GM20431 (cell line): ENCODE measurements at regions not wholly inside any gene's neighbourhood (a gene's known extent, or its start where the extent isn't known, plus 50 kb on each side); places are given as distances from the start of the nearest gene placed in this dataset.

Experiments used
- in situ Hi-C: fragments of 300-500 bp; cut with MseI, MboI; formaldehyde crosslinking; loops from one replicate; pipeline ENCODE4 v1.15.0; 2020; ENCODE audit warnings: low sequenced_read_pairs; ENCODE audit not compliant: unreplicated experiment

DNA sequence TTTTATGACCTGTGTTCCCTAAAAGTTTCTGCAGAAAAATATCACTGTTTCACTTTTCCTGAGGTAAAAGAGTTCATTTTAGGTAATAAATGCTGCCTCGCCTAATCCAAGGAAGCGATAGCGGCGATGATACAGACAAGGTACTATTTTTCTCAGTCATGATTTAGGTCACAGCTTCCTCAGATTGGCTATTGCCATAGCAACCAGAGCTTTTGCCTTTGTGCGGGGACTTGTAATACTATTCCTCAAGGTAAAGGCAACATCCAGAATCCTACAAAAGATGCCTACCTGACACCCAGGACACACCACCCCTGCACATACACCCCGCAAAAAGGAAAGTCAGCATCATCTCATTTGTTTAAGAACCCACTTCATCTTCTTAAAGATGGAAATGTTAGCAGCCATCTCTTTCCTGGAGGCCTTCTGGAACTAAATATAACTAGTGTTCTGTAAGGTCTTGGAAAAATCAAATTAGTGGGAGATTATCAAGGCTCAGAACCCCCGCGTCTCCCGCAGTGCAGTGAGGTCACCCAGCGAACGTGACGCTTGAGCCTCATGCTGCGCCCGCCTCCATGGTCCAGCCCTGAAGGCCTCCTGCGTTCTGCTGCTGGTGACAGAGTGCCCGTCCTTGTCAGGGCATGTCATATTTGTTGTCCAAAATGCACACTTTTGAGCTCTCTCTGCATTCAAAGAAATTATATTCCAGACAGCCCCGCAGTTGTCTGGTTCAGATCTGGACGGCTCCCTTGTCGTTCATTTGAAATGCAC is 402.0 kb upstream of the RNF32 start:
- in situ Hi-C loops: no loop called here

DNA sequence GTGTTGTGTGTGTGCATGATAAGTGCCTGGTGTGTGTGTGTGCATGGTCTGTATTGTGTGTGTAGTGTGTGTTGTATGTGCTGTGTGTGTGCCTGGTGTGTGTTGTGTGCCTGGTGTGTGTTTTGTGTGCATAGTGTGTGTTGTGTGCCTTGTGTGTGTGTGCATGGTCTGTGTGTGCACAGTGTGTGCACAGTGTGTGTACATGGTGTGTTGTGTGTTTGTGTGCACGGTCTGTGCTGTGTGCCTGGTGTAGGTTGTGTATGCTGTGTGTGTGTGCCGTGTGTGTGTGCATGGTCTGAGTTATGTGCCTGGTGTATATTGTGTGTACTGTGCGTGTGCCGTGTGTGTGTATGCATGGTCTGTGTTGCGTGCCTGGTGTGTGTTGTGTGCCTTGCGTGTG is 403.0 kb upstream of the RNF32 start:
- in situ Hi-C loops: no loop called here

DNA sequence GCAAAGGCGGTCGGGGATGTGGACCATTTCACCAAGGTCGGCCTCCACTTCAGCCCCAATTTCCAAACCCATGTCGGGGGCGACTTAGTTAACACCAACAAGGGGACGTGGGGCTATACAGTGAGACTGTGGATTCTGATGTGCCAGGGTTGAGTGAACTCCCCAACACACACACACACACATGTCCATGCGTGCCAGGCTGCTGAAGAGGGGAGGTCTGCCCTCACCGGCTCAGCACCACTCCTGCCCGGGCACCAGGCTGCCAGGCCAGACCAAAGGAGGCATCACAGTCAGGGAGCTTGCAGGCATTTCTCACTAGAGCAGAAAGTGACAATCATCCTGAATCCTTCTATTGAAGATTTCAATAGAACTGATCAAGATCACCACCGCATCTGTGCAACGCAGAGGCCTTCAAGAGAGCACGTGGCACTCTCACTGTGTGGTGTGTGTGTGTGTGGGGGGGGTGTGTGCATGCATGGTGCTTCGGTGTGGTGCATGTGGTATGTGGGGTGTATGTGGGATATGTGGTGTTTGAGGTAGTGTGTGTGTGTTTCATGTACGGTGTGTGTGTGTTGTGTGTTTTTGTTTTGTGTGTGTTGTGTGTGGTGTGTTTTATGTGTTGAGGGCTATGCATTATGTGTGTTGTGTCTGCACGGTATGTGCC is 403.5 kb upstream of the RNF32 start:
- in situ Hi-C loops: no loop called here

DNA sequence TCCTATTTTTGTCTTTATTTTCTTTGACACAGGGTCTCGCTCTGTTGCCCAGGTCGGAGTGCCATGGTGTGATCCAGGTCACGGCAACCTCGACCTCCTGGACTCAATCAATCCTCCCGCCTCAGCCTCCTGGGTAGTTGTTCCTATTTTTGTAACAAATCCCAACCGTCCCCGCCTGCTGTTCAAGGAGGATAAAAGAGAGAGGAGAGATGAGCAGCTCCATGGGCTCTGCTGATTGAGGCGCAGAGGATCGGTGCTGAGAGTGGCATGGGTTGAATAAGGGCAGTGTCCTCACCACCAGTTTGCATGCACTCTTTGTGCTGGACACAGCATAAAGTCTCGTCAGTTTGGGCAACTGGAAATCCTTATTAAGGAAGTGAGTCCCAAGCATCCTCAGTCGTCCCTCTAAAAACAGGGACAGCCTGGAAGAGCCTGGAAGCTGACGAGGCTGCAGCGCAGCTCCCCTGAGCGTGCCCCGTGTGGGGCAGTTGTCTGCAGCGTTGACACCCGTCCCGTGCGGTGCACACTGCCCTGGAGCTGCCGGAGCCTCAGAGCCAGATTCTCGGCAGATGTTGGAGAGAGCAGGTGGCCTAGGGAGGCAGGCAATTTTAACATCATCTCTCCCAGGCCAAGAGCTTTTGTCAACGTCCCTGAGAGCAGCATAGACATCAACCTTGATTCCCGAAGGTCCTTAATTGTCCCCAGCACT is 404.2 kb upstream of the RNF32 start:
- in situ Hi-C loops: no loop called here

DNA sequence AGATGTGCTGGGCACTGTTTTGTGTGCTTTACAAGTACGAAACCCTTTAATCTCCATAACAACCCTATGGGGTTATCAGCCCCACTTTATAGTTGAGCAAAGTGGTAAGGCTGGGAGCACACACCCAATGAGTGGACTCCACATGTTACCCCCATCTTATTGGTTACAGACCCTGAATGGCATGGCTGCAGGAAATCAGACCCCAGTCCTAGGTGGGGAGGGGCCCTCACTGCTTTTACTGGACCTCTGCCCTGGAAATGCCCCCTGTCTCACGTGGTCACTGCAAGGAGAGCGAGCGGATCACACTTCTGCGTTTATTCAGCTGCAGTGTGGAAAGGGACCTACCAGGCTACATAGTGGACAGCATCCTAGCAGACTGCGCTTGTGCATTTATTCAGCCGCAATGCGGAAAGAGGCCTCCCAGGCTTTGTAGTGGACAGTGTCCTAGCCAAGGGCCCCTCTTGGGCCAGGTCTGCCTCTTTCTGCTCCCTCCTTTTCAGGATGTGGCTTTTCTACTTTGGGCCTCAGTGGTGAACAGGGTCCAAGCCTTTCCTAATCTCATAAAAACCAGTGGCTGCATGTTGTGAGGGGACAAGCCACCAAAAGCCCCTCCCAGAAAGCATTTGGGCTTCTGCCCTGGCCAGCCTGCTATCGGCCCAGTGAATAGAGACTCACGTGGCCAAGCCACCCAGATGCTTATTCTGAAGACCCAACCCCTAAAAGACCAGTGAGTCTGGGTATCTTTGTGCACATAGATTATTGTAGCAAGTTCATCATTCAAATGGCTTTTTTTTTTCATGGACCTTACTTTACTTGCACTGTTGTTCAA is 405.7 kb upstream of the RNF32 start:
- in situ Hi-C loops: no loop called here

DNA sequence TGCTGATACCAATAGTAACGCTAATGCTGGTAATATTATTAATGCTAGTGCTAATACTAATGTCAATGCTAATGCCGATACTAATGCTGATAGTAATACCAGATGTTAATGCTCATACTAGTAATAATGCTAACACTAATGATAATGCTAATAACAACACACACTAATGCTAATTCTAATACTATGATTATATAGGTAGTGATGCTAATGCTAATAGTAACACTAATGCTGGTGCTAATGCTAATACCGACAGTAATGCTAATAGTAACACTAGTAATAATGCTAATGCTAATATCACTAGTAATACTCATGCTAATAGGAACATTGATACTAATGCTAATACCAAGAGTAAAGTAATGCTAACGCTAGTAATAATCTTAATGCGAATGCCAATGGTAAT is 406.4 kb upstream of the RNF32 start:
- in situ Hi-C loops: no loop called here

DNA sequence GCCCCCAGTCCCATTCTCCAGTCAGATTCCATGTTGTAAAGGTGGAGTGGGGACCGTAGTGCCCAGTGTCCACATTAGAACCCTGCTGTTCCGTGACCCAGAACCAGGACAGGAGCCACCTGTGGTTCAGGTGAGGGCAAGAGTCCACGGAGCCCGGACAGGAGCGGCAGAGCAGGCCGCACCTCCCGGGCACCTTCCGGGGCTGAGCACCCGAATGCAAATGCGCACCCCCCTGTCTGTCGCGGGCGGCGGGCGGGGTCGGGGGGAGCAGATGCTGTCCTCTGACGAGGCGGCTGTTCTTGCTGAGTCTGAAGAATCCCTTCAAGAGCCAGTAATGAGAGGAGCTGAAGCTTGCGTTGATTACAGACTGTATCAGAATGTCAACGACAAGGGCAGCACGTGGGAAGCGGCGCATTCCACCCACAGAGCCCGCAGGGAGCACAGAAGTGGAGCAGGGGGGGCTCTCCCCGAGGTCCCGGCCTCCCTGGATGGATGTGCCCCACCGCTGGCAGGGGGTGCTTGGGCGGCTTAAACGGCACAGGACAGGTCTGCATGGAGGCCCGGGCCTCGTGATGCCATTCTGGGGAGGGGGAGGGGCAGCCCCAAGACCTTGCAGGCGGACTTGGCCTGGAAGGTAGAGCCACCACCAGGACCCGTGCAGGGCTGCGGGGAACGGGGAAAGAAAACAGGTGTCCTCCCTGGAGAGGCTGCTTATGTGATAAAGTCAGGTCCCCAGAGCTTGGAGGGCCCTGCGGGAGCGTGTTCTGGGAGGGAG is 407.5 kb upstream of the RNF32 start:
- in situ Hi-C loops: no loop called here

DNA sequence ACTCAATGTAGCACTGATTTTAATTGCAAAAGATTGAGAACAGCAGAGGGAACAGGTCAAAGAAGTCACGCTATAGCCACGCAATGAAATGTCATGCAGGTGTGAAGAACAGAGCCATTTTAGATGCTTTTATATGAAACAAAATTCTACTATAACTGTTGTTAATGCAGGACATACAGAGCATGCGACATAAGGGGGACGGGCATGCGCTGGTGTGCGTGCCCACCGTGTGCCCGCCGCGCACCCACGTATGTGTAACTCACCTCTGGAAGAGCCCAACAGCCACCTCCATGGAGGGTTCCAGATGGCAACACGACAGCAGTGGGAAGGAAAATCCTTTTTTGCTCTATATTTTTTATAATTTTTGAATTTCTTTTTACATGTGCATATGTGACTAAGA is 410.0 kb upstream of the RNF32 start:
- in situ Hi-C loops: no loop called here

DNA sequence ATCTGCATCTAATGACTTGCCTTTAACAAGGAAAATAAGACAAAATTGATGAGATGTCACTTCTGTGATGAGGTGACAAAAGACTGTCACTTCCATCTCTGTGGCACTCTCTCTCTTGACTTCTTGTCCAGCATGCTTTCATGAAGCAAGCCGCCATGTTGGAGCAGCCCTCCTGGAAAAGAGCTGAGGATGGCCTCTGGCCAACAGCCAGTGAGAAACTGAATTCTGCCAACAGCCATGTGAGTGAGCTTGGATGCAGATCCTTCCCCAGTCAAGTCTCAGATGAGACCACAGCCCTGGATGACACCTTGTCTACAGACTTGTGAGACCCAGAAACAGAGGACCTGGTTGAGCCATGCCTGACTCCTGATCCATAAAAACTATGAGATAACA is 412.6 kb upstream of the SHH start:
- in situ Hi-C loops: no loop called here

DNA sequence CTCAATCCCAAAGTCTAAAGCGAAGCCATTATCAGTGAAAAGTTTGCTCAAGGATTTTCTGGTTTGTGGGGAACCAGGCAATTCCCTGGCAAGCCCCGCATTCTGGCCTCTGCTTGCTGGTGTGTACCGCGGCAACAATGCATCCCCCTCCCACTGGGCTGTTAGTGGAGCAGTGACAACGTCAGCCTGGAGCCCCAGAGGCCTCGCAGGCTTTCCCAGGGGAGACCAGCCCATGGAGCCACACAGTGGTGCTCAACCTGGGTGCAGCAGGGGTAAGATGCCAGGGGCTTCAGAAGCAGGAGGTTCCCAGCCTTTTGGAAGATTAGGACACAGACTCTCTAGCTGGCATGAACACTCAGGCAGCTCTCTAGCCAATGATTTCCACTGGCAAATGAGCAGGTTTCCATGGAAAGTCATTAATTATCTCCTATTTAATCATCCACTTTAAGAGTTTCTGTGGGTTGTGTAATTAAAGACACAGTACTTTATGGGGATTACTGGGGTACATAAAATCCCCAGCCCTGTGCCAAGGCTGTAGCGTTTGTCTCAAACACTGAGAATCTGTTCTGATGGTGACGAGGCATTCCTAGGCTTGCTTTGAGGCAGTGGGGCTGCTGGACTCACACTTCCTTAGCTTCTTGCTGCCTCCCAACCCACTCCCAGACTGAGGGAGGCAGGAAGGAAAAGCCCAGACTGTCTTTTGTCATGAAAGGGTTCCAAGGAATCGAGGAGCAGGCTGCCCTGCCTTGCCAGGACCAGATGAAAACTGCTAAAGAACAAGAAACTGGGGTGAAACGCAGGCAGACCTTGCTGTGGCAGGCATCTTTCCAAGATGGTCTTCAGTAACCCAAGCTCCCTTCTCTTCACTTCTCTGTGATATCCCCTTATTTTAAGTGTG is 411.9 kb upstream of the SHH start:
- in situ Hi-C loops: no loop called here

DNA sequence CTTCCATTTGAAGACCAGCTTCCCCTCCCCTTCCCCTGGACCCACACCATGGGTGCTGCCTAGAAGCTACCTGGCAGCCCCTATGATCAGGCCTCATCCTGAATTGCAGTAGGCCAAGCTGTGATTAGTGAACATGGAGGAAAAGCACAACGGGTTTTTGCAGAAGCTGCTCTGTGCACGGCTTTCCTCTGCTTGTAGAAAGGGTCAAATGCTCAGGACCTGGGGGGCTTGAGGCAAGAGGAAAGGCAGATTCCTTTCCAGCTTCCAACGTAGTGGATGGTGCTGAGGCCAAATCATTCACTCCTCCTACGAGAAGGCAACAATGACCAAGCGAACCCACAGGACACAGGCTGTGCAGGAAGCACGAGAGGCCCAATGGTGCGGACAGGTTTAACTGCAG is 410.3 kb upstream of the SHH start:
- in situ Hi-C loops: no loop called here

DNA sequence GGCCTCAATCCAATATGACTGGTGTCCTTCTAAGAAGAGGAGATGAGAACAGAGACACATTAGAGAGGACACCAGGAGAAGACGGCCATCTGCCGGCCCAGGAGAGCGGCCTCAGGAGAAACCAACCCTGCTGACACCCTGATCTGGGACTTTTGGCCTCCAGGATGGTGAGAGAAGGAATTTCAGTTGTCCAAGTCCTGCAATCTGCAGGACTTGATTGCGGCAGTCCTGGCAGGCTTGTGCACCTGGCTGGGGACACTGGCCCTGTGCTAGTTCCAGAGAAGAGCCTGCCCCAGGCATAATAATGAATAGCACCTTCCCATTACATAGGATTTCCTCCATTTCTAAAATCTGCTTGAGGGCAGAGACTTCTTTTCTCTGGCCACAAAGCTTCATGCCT is 409.9 kb upstream of the SHH start:
- in situ Hi-C loops: no loop called here

DNA sequence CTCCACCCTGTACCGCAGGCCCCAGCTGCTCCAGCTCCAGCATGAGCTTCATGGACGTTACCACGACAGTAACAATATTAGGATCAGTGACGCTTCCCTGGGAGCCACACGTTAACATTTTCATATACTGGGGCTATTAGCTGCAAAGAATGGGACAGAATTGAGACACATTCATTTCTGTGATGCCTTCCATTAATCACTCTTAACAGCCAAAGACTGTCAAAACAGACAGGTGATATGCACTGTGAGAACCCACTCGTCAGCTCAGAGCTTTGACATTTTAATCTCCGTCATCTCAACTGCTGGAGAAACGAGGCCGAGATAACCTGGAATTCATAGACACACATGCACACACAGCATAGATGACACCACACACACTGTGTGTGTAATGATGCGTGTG is 408.4 kb upstream of the SHH start:
- in situ Hi-C loops: no loop called here

DNA sequence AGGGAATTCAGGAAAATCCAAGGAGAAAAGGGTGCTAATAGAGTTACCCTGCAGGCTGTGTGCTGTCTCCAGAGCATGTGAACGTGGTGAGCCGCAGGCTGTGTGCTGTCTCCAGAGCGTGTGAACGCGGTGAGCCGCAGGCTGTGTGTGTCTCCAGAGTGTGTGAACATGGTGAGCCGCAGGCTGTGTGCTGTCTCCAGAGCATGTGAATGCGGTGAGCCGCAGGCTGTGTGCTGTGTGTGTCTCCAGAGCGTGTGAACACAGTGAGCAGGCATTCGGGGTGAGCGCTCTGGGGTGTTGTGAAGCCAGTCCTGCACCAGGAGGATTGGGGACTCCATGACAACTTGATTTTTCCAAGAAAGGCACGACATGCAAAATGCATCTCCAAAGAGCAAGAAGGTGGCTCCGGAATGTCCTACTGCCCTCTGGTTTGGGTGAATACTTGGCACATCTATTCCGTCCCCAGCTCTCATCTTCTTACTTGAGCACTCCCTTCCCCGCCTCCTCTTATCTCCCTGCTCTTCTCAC is 407.9 kb upstream of the SHH start:
- in situ Hi-C loops: no loop called here

DNA sequence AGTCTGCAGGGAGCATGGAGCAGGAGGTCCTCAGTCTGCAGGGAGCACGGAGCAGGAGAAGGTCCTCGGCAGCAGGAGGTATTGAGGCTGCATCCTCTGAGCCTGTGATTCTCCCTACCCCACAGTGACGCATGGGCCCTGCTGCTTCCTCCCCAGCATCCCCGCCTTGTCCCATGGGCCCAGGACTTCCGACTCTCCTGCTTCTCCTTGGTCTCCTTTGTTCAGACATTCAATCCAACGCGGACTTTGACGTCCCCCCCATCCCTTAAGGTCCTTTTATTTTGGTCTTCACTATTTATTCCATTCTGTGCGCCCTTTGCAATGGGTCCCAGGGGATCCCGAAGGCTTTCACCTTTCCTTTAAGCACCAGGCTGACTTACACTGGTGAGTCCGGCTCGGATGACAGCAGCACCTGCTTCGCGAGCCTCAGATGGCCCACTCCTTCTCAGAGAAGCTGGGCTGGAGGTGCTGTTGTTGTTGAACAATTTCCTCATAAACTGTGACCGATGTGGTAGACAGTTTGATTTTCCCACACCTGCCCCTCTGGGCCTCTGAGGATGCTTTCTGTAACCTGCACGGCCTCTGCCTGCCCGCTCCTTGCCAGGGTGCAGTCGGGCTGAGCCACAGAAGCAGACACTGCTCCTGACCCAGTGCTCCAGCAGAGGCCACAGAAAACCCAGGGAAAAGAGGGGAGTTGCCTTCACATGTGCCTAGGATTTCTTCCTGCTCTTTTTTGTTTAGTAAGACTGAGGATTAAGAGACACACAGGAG is 407.2 kb upstream of the SHH start:
- in situ Hi-C loops: no loop called here

DNA sequence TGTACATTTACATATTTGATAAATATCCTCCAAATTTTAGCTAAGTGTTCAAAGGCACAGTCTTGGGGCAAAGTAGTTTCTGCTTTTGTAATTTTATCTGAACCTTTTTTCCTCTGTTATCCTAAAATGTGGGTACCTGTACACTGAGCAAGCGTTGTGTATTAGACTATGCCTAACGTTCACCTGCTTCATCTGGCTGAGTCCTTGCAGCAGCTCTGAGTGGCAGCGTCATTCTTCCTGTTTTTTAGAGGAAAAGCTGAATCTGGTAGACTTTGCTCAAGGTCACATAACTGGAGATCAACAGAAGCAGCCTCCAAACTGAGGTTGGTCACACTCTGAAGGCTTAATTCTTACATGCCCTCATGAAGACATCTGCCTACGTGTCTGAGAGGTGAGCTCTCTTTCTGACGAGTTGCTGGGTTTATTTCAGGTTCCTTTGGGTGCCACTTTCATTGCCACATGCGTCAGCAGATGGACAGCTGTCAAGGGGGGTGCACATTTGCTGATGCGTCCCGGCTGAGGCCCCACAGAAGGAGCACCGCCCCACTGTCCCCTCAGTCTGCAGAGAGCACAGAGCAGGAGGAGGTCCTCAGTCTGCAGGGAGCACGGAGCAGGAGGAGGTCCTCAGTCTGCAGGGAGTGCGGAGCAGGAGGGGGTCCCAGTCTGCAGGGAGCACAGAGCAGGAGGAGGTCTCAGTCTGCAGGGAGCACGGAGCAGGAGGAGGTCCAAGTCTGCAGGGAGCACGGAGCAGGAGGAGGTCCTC is 406.5 kb upstream of the SHH start:
- in situ Hi-C loops: no loop called here

DNA sequence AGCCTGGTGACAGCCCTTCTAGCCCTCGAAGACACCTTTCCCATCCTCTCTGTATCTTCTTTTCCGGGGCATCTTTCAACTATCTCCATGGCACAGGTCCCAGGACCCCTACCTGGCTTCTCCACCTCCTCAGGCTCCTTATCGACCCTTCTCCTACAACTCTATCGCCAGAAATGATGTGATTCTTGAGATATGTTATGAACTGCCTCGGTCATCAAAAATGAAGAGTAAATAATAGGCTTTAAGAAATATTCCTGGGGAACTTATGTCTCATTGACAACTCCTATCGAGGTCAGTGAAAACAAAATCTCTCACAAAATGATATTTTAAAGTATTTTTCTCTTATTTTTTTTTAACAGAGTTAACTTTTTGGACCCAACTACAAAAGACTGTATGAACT is 405.5 kb upstream of the SHH start:
- in situ Hi-C loops: no loop called here
